Psoas muscle (tissue), 7 donors: ENCODE measurements at regions not wholly inside any gene's neighbourhood (a gene's known extent, or its start where the extent isn't known, plus 50 kb on each side); places are given as distances from the start of the nearest gene placed in this dataset.

Source experiments
- ATAC-seq, 4 donors: fragments of 200-7000 bp; cut with Tn5 transposase; one replicate each; pipeline ENCODE4 v1.9.1; 2020; ENCODE audit warnings: moderate library complexity in 3 of 4, mild to moderate bottlenecking in 2 of 4
- DNase-seq, 2 donors: peaks; one replicate each; pipeline ENCODE4 v3.0.0-alpha.2; 2020
- H3K27ac ChIP-seq: fragments of 200-600 bp; one replicate; pipeline ENCODE4 v1.8.0; 2022
- H3K27me3 ChIP-seq, 3 donors: fragments of 200-600 bp in 1 of 3; one replicate each; pipeline versions ENCODE4 v1.6.1 to v1.8.0; 2013 to 2022; ENCODE audit warnings: low read length in 2 of 3, mild to moderate bottlenecking in 2 of 3, moderate library complexity in 1 of 3; ENCODE audit not compliant: insufficient read depth in 3 of 3
- H3K36me3 ChIP-seq, 2 donors: fragments of 200-600 bp in 1 of 2; one replicate each; pipeline versions ENCODE4 v1.6.1 to v1.8.0; 2013 to 2022; ENCODE audit warnings: low read depth in 1 of 2, mild to moderate bottlenecking in 1 of 2, moderate library complexity in 1 of 2; ENCODE audit not compliant: insufficient read depth in 1 of 2
- H3K4me1 ChIP-seq: fragments of 200-600 bp; one replicate; pipeline ENCODE4 v1.8.0; 2022
- H3K4me3 ChIP-seq: fragments of 200-600 bp; one replicate; pipeline ENCODE4 v1.8.0; 2022; ENCODE audit warnings: mild to moderate bottlenecking
- H3K9me3 ChIP-seq: fragments of 200-600 bp; one replicate; pipeline ENCODE4 v1.8.0; 2022
- CTCF ChIP-seq: fragments of 200-600 bp; IDR thresholded peaks from one replicate; pipeline ENCODE4 v1.8.0; 2022; ENCODE audit warnings: antibody characterized with exemption
- WGBS, 3 donors: extraction: QIAGEN DNeasy Blood & Tissue Kit; methylation state at CpG; one replicate each; pipeline versions ENCODE4 v1.1.6 to v1.1.7; 2013; 5-methylcytosine and 5-hydroxymethylcytosine counted together
- intact Hi-C, 2 donors: fragments of 100-400 bp; cut with DNase I; formaldehyde crosslinking; loops; one replicate each; pipeline versions ENCODE4 v1.11.0 to v1.14.2; 2022
- donor health status: healthy with polysubstance abuse.
- donor health status: DM: no; HTN: no; CAD: no; lungs with moderate emphysema.
- donor health status: Bipolar disorder and iron deficiency.
- donor health status: healthy.
- donor health status: DM: yes; HTN: yes; CAD: no.
- donor health status: DM: no; HTN: no; CAD: no.
- donor health status: DM: yes; HTN: yes; CAD: no.

GRCh38 chr2:18503376-18504228 lies 56.9 kb downstream of the RDH14 start:
- TF ChIP-seq CTCF, result no peak
- H3K4me3 ChIP-seq, result no peak overlapping the region
- H3K36me3 ChIP-seq, result no peaks in the 10 kb centered on the region
- WGBS, 3 donors, result 50 to 57% (median 51%) methylated on average over 8 of the region's 8 CpGs
- ATAC-seq (no peak), DNase-seq (no peak)
- no peaks in the 10 kb centered on the region for H3K9me3 ChIP-seq
- H3K27me3 ChIP-seq, result no peaks in the 10 kb centered on the region
- H3K4me1 ChIP-seq, result no peaks in the 10 kb centered on the region
- intact Hi-C loops, result no loop called here
- H3K27ac ChIP-seq, result no peak overlapping the region

- no peaks in the 10 kb centered on the region for H3K27me3 ChIP-seq
- no peak for TF ChIP-seq CTCF
- H3K4me1 ChIP-seq, result peaks cover 9% of the 10 kb centered on the region
- H3K4me3 ChIP-seq, result no peak overlapping the region
- 70 to 80% (median 78%) methylated on average over 2 of the region's 2 CpGs for WGBS, 3 donors
- intact Hi-C loops, result no loop called here
- H3K36me3 ChIP-seq, result no peaks in the 10 kb centered on the region
- ATAC-seq, result no peak
- no peak overlapping the region for H3K27ac ChIP-seq
- DNase-seq, result no peak
- H3K9me3 ChIP-seq, result no peaks in the 10 kb centered on the region
Measured at GRCh38 chr2:18502142-18502541, 58.3 kb downstream of the RDH14 start.

DNA sequence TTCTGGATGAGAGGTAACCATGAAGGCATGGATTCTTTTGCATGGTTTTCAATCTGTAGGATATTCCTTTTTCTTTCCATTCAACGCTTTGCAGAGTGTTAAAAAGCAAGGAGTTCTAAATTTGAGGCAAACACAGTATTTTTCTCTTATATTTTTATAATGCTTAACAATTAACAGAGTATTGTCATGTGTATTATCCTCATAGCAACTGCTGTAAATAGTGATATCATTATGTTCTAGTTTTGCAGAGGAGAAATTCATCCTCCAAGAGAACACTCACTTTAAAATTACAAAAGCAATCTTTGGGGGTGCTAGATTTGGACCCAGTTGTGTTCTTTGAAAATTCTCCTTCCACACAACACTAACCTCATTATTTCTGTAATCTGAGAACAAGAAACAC lies 58.7 kb downstream of the RDH14 start:
- TF ChIP-seq CTCF, result no peak
- H3K4me3 ChIP-seq, result no peak overlapping the region
- no peaks in the 10 kb centered on the region for H3K27me3 ChIP-seq
- intact Hi-C loops, result no loop called here
- no peaks in the 10 kb centered on the region for H3K9me3 ChIP-seq
- WGBS, 3 donors, result 89 to 97% (median 89%) methylated on average over 1 of the region's 1 CpG
- ATAC-seq, result no peak
- no peak for DNase-seq
- no peaks in the 10 kb centered on the region for H3K36me3 ChIP-seq
- peaks cover 9% of the 10 kb centered on the region for H3K4me1 ChIP-seq
- H3K27ac ChIP-seq, result no peak overlapping the region

- H3K4me3 ChIP-seq, result no peak overlapping the region
- H3K36me3 ChIP-seq, result no peaks in the 10 kb centered on the region
- TF ChIP-seq CTCF, result no peak
- intact Hi-C loops, result no loop called here
- 69 to 79% (median 78%) methylated on average over 2 of the region's 2 CpGs for WGBS, 3 donors
- H3K27ac ChIP-seq, result no peak overlapping the region
- H3K4me1 ChIP-seq, result peaks cover 9% of the 10 kb centered on the region
- ATAC-seq (no peak), DNase-seq (no peak)
- no peaks in the 10 kb centered on the region for H3K9me3 ChIP-seq
- no peaks in the 10 kb centered on the region for H3K27me3 ChIP-seq
Measured at GRCh38 chr2:18501156-18501555, 59.3 kb downstream of the RDH14 start.

DNA sequence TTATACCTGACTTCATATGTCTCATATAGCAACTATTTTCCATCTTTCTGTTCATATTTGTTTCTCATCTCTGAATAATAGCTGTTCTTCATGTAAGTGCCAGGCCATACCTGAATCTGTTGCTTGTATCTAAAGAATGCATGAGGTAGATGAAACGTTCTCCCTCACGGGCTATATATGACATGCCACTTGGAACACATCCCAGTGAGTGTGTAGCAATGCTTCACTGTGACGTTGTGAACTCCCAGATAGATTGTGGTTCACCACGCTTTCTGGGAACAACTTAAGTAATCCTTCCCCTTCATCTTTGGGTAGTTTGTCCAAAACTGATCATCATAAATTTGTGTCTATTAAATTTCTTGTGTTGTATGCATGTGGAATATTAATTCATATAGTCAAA lies 60.1 kb downstream of the RDH14 start:
- Histone ChIP-seq H3K9me3 (no peaks in the 10 kb centered on the region), H3K36me3 (no peaks in the 10 kb centered on the region), H3K27me3 (no peaks in the 10 kb centered on the region), H3K4me1 (peaks cover 9% of the 10 kb centered on the region), H3K27ac (no peak overlapping the region), H3K4me3 (no peak overlapping the region)
- ATAC-seq, result no peak
- intact Hi-C loops, result no loop called here
- no peak for DNase-seq
- no peak for TF ChIP-seq CTCF
- 41 to 55% (median 42%) methylated on average over 4 of the region's 4 CpGs for WGBS, 3 donors
